OCI-LY1 (cell line): ENCODE measurements at regions not wholly inside any gene's neighbourhood (a gene's known extent, or its start where the extent isn't known, plus 50 kb on each side); places are given as distances from the start of the nearest gene placed in this dataset.

Source experiments
- H2AFZ ChIP-seq: fragments of 200-600 bp; sonication (generic), shearing (Covaris generic); 2 replicates; pipeline ENCODE4 v1.6.0; 2014; ENCODE audit warnings: antibody characterized with exemption, mild to moderate bottlenecking, low read length
- H3F3A ChIP-seq: fragments of 200-600 bp; sonication (generic), shearing (Covaris generic); 2 replicates; pipeline ENCODE4 v1.6.0; 2014; ENCODE audit warnings: mild to moderate bottlenecking, antibody characterized with exemption, low read length, moderate library complexity; ENCODE audit not compliant: insufficient read depth
- H3K27ac ChIP-seq: fragments of 200-600 bp; sonication (generic); 2 replicates; pipeline ENCODE4 v1.5.1; 2014; ENCODE audit warnings: low read length, mixed run types, mild to moderate bottlenecking, low read depth; ENCODE audit not compliant: poor library complexity, severe bottlenecking
- H3K27me3 ChIP-seq: fragments of 200-600 bp; sonication (generic); 2 replicates; pipeline ENCODE4 v1.6.0; 2014; ENCODE audit warnings: antibody characterized with exemption, mild to moderate bottlenecking, low read length, moderate library complexity; ENCODE audit not compliant: insufficient read depth
- H3K36me3 ChIP-seq: fragments of 200-600 bp; sonication (generic); 2 replicates; pipeline ENCODE4 v1.6.1; 2014; ENCODE audit warnings: mild to moderate bottlenecking, antibody characterized with exemption, low read length, moderate library complexity, mixed read lengths; ENCODE audit not compliant: insufficient read depth
- H3K4me1 ChIP-seq: fragments of 200-600 bp; sonication (generic); 2 replicates; pipeline ENCODE4 v1.5.1; 2014; ENCODE audit warnings: mild to moderate bottlenecking, low read length, moderate library complexity; ENCODE audit not compliant: insufficient read depth, severe bottlenecking
- H3K4me2 ChIP-seq: fragments of 200-600 bp; sonication (generic), shearing (Covaris generic); 2 replicates; pipeline ENCODE4 v1.6.1; 2014; ENCODE audit warnings: low read length
- H3K4me3 ChIP-seq: fragments of 200-600 bp; sonication (generic); 2 replicates; pipeline ENCODE4 v1.5.1; 2014; ENCODE audit warnings: low read length, low read depth, mild to moderate bottlenecking, mixed read lengths; ENCODE audit not compliant: poor library complexity, severe bottlenecking
- H3K79me2 ChIP-seq: fragments of 200-600 bp; shearing (Covaris generic); 2 replicates; pipeline ENCODE4 v1.6.1; 2016; ENCODE audit warnings: mixed run types, low read length, mixed read lengths; ENCODE audit not compliant: insufficient read depth
- H3K9ac ChIP-seq: fragments of 200-600 bp; sonication (generic), shearing (Covaris generic); 2 replicates; pipeline ENCODE4 v1.6.1; 2014; ENCODE audit warnings: mild to moderate bottlenecking, low read length, mixed read lengths
- H3K9me2 ChIP-seq: fragments of 200-600 bp; sonication (generic), shearing (Covaris generic); 2 replicates; pipeline ENCODE4 v1.6.1; 2014; ENCODE audit warnings: low read depth, mild to moderate bottlenecking, low read length, mixed read lengths
- H3K9me3 ChIP-seq: fragments of 200-600 bp; shearing (Covaris generic); 2 replicates; pipeline ENCODE4 v1.6.1; 2014; ENCODE audit warnings: low read length, mixed read lengths
- H4K20me1 ChIP-seq: fragments of 200-600 bp; sonication (generic), shearing (Covaris generic); 2 replicates; pipeline ENCODE4 v1.6.0; 2016; ENCODE audit warnings: mild to moderate bottlenecking, low read length; ENCODE audit not compliant: insufficient read depth
- CTCF ChIP-seq: fragments of 200-600 bp; sonication (generic), shearing (Covaris generic); IDR thresholded peaks from 2 replicates; pipeline ENCODE4 v1.5.1; 2017; ENCODE audit warnings: mild to moderate bottlenecking, antibody characterized with exemption, low read length, moderate library complexity, mixed read lengths
- EZH2 ChIP-seq: fragments of 200-600 bp; sonication (generic), shearing (Covaris generic); IDR thresholded peaks from 2 replicates; pipeline ENCODE4 v1.8.0; 2017; ENCODE audit warnings: borderline replicate concordance, mixed run types, mild to moderate bottlenecking, antibody characterized with exemption, low read length, moderate library complexity, mixed read lengths

- no peaks in the 10 kb centered on the region for H3K4me1 ChIP-seq
- no peaks in the 10 kb centered on the region for H3F3A ChIP-seq
- H3K9me2 ChIP-seq, result no peaks in the 10 kb centered on the region
- H3K9ac ChIP-seq, result no peak overlapping the region
- no peak overlapping the region for H3K4me2 ChIP-seq
- no peak overlapping the region for H3K4me3 ChIP-seq
- H3K79me2 ChIP-seq, result no peaks in the 10 kb centered on the region
- H3K9me3 ChIP-seq, result no peaks in the 10 kb centered on the region
- no peaks in the 10 kb centered on the region for H3K27me3 ChIP-seq
- no peak for TF ChIP-seq CTCF
- no peak for TF ChIP-seq EZH2
- no peaks in the 10 kb centered on the region for H3K36me3 ChIP-seq
- no peak overlapping the region for H3K27ac ChIP-seq
- H2AFZ ChIP-seq, result no peak overlapping the region
- H4K20me1 ChIP-seq, result no peaks in the 10 kb centered on the region
Observed at GRCh38 chr6:50278663-50279062, 228.9 kb upstream of the DEFB112 start.

GRCh38 chr6:50285735-50286134, 236.0 kb upstream of the DEFB112 start:
- no peaks in the 10 kb centered on the region for H3K79me2 ChIP-seq
- H3K4me1 ChIP-seq, result no peaks in the 10 kb centered on the region
- no peaks in the 10 kb centered on the region for H3K9me3 ChIP-seq
- H3K4me3 ChIP-seq, result no peak overlapping the region
- H3F3A ChIP-seq, result no peaks in the 10 kb centered on the region
- TF ChIP-seq EZH2 (no peak), CTCF (no peak)
- no peaks in the 10 kb centered on the region for H4K20me1 ChIP-seq
- H3K36me3 ChIP-seq, result no peaks in the 10 kb centered on the region
- H2AFZ ChIP-seq, result no peak overlapping the region
- no peak overlapping the region for H3K27ac ChIP-seq
- H3K27me3 ChIP-seq, result no peaks in the 10 kb centered on the region
- H3K9me2 ChIP-seq, result no peaks in the 10 kb centered on the region
- no peak overlapping the region for H3K9ac ChIP-seq
- no peak overlapping the region for H3K4me2 ChIP-seq

GRCh38 chr6:50288241-50288640, 238.5 kb upstream of the DEFB112 start:
- Histone ChIP-seq H3K4me3 (no peak overlapping the region), H3K9ac (no peak overlapping the region), H3K9me3 (no peaks in the 10 kb centered on the region), H3K27me3 (no peaks in the 10 kb centered on the region), H3K36me3 (no peaks in the 10 kb centered on the region), H3K9me2 (no peaks in the 10 kb centered on the region), H4K20me1 (no peaks in the 10 kb centered on the region), H3K4me2 (no peak overlapping the region), H2AFZ (no peak overlapping the region), H3K79me2 (no peaks in the 10 kb centered on the region), H3K4me1 (no peaks in the 10 kb centered on the region), H3F3A (no peaks in the 10 kb centered on the region), H3K27ac (no peak overlapping the region)
- TF ChIP-seq EZH2 (no peak), CTCF (no peak)
